SJSA1 (cell line): ENCODE measurements at regions not wholly inside any gene's neighbourhood (a gene's known extent, or its start where the extent isn't known, plus 50 kb on each side); places are given as distances from the start of the nearest gene placed in this dataset.

Source experiments
- DNase-seq, 2 experiments: peaks; one replicate each; pipeline ENCODE4 v3.0.0-alpha.2; 2015 to 2020; ENCODE audit warnings: low spot score in 2 of 2, low read depth in 1 of 2
- H3K27ac ChIP-seq: fragments of 250-450 bp; sonication (Bioruptor Pico); 2 replicates; pipeline ENCODE4 v1.5.1; 2020; ENCODE audit warnings: mild to moderate bottlenecking, moderate library complexity
- H3K27me3 ChIP-seq: fragments of 250-450 bp; sonication (Bioruptor Pico); replicated peaks from 2 replicates; pipeline ENCODE4 v1.5.1; 2020; ENCODE audit warnings: mild to moderate bottlenecking, moderate library complexity
- H3K36me3 ChIP-seq: fragments of 250-450 bp; sonication (Bioruptor Pico); 2 replicates; pipeline ENCODE4 v1.5.1; 2020; ENCODE audit warnings: mild to moderate bottlenecking
- H3K4me1 ChIP-seq: fragments of 250-450 bp; sonication (Bioruptor Pico); replicated peaks from 2 replicates; pipeline ENCODE4 v1.6.1; 2021; ENCODE audit warnings: mild to moderate bottlenecking
- H3K4me3 ChIP-seq: fragments of 250-450 bp; sonication (Bioruptor Pico); 2 replicates; pipeline ENCODE4 v1.5.1; 2020; ENCODE audit warnings: mild to moderate bottlenecking
- H3K9me3 ChIP-seq: fragments of 250-450 bp; sonication (Bioruptor Pico); replicated peaks from 2 replicates; pipeline ENCODE4 v1.5.1; 2020; ENCODE audit warnings: mild to moderate bottlenecking

- H3K4me1 ChIP-seq: no peaks in the 10 kb centered on the region
- H3K27me3 ChIP-seq: no peaks in the 10 kb centered on the region
- no peak overlapping the region for H3K27ac ChIP-seq
- no peaks in the 10 kb centered on the region; the same call in 1 of the 2 replicates for H3K9me3 ChIP-seq
- DNase-seq: no peak
- no peak overlapping the region for H3K4me3 ChIP-seq
- no peaks in the 10 kb centered on the region for H3K36me3 ChIP-seq
Observed at GRCh38 chr5:107123014-107123413, 547.7 kb downstream of the EFNA5 start.

- no peak for DNase-seq
- Histone ChIP-seq H3K27me3 (no peaks in the 10 kb centered on the region), H3K4me3 (no peak overlapping the region), H3K4me1 (no peaks in the 10 kb centered on the region), H3K9me3 (no peaks in the 10 kb centered on the region; the same call in 1 of the 2 replicates), H3K36me3 (no peaks in the 10 kb centered on the region), H3K27ac (no peak overlapping the region)
Observed at GRCh38 chr5:107121793-107122519, 548.8 kb downstream of the EFNA5 start.

DNA sequence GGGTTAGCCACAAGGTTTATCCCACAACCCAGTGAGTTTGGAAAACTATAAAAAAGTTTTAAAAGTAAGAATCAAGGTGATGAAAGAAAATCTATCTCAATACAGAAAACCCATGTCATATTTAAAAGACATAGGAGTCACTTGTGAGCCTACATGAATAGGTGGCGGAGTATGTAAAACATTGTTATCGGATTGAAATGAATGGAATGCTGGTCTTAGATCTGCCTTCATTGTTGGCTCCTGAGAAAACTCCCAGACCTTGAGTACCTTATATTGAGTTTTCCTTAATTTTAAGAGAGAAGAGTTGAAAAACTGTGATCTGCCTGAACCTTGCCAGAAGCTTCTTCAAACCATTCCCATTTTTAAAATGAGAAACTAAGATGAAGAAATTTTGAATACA, 551.1 kb downstream of the EFNA5 start:
- H3K27me3 ChIP-seq: no peaks in the 10 kb centered on the region
- no peaks in the 10 kb centered on the region for H3K4me1 ChIP-seq
- H3K4me3 ChIP-seq: no peak overlapping the region
- H3K9me3 ChIP-seq: no peaks in the 10 kb centered on the region; the same call in 1 of the 2 replicates
- no peaks in the 10 kb centered on the region for H3K36me3 ChIP-seq
- no peak overlapping the region for H3K27ac ChIP-seq
- DNase-seq: no peak

DNA sequence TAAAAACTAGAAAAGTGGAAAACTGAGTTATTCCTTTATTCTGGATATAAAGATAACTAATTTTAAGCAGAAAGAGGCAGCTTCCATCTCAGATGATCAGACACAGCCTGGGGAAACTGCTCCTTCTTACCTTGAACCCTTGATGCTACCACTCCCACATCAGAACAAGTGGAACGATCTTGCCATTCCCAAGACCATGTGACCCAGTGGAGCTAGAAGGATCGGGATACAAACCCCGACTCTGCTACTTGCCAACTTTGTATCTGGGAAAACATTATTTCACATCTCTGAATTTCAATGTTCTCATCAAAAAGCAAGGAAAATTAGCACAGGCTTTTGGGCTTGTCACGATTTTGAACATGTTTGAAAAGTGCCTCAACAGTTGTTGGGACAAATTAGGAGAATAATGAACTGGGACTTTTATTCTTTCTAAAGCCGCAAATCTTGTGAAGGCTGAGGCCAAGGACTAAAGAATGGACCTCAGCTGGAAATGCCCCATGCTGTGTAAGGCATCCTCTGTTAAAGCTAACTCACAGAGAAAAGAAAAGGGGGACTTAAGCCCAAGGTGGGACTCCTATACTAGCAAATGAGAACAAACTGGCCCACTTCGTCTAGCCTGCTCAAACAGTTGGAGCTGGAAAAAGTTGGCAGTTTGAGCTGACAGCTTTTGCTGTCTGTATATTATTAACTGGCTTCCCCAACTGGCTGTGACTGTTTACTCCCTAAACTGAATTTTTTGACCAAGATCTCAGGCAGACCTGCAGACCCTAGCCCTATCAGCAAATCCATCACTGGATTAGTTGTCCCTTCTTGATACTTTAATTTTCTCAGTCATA, 552.3 kb downstream of the EFNA5 start:
- Histone ChIP-seq H3K4me3 (no peak overlapping the region), H3K36me3 (no peaks in the 10 kb centered on the region), H3K27me3 (no peaks in the 10 kb centered on the region), H3K27ac (no peak overlapping the region), H3K9me3 (no peaks in the 10 kb centered on the region; the same call in 1 of the 2 replicates), H3K4me1 (no peaks in the 10 kb centered on the region)
- DNase-seq: no peak

GRCh38 chr5:107112216-107112615, 558.5 kb downstream of the EFNA5 start:
- no peaks in the 10 kb centered on the region for H3K27me3 ChIP-seq
- no peaks in the 10 kb centered on the region for H3K4me1 ChIP-seq
- H3K36me3 ChIP-seq: no peaks in the 10 kb centered on the region
- no peak overlapping the region for H3K4me3 ChIP-seq
- H3K27ac ChIP-seq: no peak overlapping the region
- no peak for DNase-seq
- no peaks in the 10 kb centered on the region for H3K9me3 ChIP-seq

GRCh38 chr5:107104040-107104995, 566.4 kb downstream of the EFNA5 start:
- Histone ChIP-seq H3K27me3 (no peaks in the 10 kb centered on the region), H3K4me3 (no peak overlapping the region), H3K4me1 (no peaks in the 10 kb centered on the region), H3K27ac (no peak overlapping the region), H3K9me3 (no peaks in the 10 kb centered on the region), H3K36me3 (no peaks in the 10 kb centered on the region)
- DNase-seq: no peak

- no peaks in the 10 kb centered on the region for H3K36me3 ChIP-seq
- H3K4me1 ChIP-seq: no peaks in the 10 kb centered on the region
- no peak for DNase-seq
- H3K9me3 ChIP-seq: no peaks in the 10 kb centered on the region
- H3K27ac ChIP-seq: no peak overlapping the region
- H3K27me3 ChIP-seq: no peaks in the 10 kb centered on the region
- H3K4me3 ChIP-seq: no peak overlapping the region
Observed at GRCh38 chr5:107103522-107103921, 567.2 kb downstream of the EFNA5 start.

GRCh38 chr5:107100121-107100520, 570.6 kb downstream of the EFNA5 start:
- no peak for DNase-seq
- H3K27me3 ChIP-seq: no peaks in the 10 kb centered on the region
- no peaks in the 10 kb centered on the region for H3K9me3 ChIP-seq
- H3K27ac ChIP-seq: no peak overlapping the region
- H3K36me3 ChIP-seq: no peaks in the 10 kb centered on the region
- no peak overlapping the region for H3K4me3 ChIP-seq
- H3K4me1 ChIP-seq: no peaks in the 10 kb centered on the region

DNA sequence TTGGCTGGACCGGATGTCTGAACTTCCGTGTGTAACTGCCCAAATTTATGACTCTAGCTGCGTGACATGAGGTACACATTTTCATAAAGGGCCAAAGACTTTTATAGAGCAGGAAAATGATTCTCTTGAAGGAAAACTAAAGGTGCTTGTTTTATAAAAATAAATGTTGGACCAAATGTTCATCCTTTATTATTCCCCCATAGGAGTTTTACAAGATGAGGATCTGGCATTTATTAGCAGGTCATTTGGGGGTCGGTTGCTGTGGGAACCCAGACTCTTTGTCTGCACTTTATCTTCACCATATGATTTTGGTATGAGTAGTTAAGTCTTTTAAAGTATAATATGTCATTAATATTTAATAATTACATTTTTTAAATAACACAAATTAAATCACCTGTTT, 571.2 kb downstream of the EFNA5 start:
- H3K4me3 ChIP-seq: no peak overlapping the region
- H3K27me3 ChIP-seq: no peaks in the 10 kb centered on the region
- H3K9me3 ChIP-seq: no peaks in the 10 kb centered on the region
- no peak for DNase-seq
- no peaks in the 10 kb centered on the region for H3K4me1 ChIP-seq
- H3K27ac ChIP-seq: no peak overlapping the region
- no peaks in the 10 kb centered on the region for H3K36me3 ChIP-seq

DNA sequence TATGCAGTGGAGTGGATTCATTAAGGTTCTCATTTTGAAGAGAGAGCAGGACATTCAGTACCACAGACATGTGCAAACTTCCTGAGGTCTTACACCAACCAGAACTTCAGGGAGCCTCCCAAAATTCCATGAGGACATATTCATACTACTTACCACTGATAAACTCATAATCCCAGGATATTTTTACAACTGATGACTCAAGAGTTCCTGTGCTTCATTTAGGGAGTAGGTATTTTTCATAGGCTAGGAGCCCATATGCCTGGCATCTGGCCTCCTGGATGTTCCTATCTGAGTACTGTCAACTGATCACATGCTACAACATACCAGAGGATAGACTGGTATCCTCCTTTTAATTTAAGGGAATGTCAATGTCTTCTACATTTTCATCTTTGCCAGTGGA, 578.0 kb downstream of the EFNA5 start:
- H3K9me3 ChIP-seq: no peaks in the 10 kb centered on the region
- DNase-seq: no peak
- H3K4me1 ChIP-seq: no peaks in the 10 kb centered on the region
- no peak overlapping the region for H3K27ac ChIP-seq
- H3K27me3 ChIP-seq: no peaks in the 10 kb centered on the region
- no peak overlapping the region for H3K4me3 ChIP-seq
- H3K36me3 ChIP-seq: no peaks in the 10 kb centered on the region

DNA sequence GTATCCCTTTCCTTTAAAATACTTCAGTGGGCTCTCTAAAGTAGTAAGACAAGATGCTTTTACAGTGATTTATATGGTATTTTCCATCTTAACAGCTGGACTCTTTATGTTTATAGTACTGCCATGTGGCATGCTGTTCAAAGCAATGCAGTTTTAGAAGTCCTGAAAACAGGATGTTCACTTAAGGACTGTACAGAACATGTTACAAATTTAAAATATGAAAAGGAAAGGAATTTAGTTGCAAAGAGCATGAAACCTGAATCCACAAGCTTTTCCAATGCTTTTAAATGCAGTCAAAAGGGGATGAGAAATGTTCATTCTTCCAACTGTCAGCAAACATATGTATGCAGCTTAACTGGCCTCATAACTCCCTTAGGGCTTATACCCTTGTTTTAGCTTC, 580.2 kb downstream of the EFNA5 start:
- Histone ChIP-seq H3K27ac (no peak overlapping the region), H3K4me1 (no peaks in the 10 kb centered on the region), H3K27me3 (no peaks in the 10 kb centered on the region), H3K4me3 (no peak overlapping the region), H3K36me3 (no peaks in the 10 kb centered on the region), H3K9me3 (no peaks in the 10 kb centered on the region)
- DNase-seq: no peak

DNA sequence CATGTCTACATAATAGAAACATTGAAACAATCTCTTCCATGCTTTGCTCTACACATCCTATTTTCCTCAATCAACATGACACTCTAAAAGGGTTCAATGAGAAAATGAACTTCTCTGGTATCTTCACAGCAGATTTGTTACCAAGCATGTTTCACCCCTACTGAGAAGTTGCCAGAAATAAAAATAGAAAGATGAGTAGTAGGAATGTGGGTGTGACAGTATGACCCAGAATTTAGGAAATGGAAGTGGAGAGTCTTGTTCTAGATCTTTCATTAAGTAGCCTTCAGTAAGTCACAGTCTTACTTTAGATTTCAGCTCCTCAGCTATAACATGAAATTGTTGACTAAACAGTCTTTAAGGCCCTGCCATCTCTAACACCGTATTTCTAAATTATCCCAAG, 581.8 kb downstream of the EFNA5 start:
- DNase-seq: no peak
- no peaks in the 10 kb centered on the region for H3K36me3 ChIP-seq
- H3K9me3 ChIP-seq: no peaks in the 10 kb centered on the region
- H3K27ac ChIP-seq: no peak overlapping the region
- no peaks in the 10 kb centered on the region for H3K4me1 ChIP-seq
- no peak overlapping the region for H3K4me3 ChIP-seq
- H3K27me3 ChIP-seq: no peaks in the 10 kb centered on the region

GRCh38 chr5:107085572-107085971, 585.2 kb downstream of the EFNA5 start:
- H3K27me3 ChIP-seq: no peaks in the 10 kb centered on the region
- no peaks in the 10 kb centered on the region for H3K4me1 ChIP-seq
- no peaks in the 10 kb centered on the region for H3K36me3 ChIP-seq
- H3K4me3 ChIP-seq: no peak overlapping the region
- H3K27ac ChIP-seq: no peak overlapping the region
- DNase-seq: no peak
- no peaks in the 10 kb centered on the region for H3K9me3 ChIP-seq
